HG03442 (cell line): ENCODE measurements at regions not wholly inside any gene's neighbourhood (a gene's known extent, or its start where the extent isn't known, plus 50 kb on each side); places are given as distances from the start of the nearest gene placed in this dataset.

Source experiments
- ATAC-seq: cut with Tn5 transposase; IDR thresholded peaks from one replicate; pipeline ENCODE4 v1.9.1; 2021; ENCODE audit warnings: mild to moderate bottlenecking, moderate library complexity; ENCODE audit not compliant: unreplicated experiment

- ATAC-seq, result no peak
Measured at GRCh38 chr13:99652141-99652540, 150.9 kb downstream of the TM9SF2 start.

GRCh38 chr13:99651016-99651415 is 149.7 kb downstream of the TM9SF2 start:
- ATAC-seq, result no peak

DNA sequence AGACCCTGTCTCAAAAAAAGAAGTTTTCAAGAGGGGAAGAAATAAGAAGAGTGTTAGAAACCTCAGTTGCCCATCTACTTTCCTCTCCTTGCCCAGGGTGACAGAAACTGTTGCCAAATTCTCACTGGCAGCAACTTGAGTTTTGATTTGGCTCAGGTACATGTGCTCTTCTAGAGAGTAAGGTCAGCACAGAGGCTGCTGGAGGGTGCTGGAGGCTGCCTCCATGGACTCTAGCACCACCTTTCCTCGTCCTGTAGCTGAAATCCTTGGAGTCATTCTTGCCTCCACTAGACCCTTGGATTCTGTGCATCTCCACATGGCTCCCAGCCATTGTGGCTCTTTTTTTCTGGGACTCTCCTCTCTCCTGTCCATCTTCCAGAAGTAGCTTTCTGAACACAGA is 149.1 kb downstream of the TM9SF2 start:
- no peak for ATAC-seq

DNA sequence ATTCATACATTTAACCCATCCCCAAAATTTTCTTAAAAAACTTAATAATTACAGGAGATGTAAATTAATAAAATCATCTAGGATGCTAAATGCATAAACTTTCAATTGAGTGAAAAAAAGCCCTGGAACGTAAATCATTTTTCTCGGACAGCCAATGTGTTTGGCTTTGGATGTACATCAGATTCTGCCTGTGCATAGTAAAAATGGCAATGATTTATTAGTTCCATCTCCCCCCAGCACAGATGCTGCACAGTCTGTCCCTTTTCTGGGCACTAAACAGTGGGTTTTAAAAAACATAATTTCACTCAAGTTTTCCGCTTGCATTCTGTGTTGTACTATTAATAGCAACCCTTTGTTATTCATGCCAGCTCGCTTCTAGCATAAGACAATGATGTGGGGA is 147.7 kb downstream of the TM9SF2 start:
- ATAC-seq, result no peak

GRCh38 chr13:99648066-99648665 is 146.9 kb downstream of the TM9SF2 start:
- ATAC-seq, result no peak

- no peak for ATAC-seq
Measured at GRCh38 chr13:99647596-99647985, 146.3 kb downstream of the TM9SF2 start.

DNA sequence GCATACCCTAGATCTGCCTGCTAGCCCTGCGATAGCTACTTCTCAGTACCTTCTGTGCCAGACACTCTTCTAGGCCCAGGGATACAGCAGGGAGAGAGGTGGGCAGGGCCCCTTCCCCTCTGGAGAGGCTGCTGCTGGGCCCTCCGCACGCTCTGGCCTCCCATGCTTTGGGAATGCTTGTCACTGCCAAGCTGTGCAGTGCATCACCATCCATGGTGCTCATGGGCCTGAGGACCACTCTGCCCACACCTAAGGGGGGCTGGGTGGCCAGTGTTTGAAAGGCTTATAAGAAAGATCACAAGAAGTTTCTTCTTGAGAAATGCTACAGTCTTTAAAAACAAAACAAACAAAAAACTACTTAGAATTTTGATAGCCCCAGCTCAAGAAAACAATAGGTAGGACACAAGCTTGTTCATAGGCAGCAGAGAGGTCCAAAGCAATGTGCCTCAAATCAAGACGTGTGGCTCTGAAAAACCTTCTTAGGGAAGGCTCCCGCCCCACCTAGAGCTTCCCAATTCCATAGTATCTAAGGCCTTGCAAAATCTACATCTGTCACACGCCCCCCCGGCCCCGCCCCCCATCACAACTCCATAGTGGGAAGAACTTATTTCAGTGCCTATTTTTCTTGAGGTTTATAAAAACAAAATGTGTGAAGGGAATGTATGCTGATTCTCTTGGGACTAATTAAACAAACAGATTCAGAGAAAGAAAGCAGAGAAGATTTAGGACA is 145.8 kb downstream of the TM9SF2 start:
- no peak for ATAC-seq

- no peak for ATAC-seq
Measured at GRCh38 chr13:99642841-99643240, 141.6 kb downstream of the TM9SF2 start.

DNA sequence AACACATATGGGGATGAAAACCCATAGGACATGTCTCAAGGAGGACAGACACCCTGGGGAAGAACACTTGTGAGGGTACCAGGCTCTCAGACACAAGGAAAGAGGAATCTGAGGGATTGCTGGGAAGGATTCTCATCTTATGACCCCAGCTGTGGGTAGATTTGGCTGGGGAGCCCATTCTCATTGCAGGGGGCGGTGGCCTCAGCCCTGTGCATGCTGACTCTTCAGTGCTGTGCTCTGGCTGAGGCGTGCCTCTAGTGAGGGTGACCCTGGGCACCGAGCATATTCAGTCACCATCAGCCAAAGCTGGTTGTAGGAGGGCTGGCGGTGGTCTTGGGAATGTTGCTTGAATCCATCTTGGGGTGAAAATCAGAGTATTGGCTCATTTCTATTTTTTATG is 140.7 kb downstream of the TM9SF2 start:
- ATAC-seq, result no peak

DNA sequence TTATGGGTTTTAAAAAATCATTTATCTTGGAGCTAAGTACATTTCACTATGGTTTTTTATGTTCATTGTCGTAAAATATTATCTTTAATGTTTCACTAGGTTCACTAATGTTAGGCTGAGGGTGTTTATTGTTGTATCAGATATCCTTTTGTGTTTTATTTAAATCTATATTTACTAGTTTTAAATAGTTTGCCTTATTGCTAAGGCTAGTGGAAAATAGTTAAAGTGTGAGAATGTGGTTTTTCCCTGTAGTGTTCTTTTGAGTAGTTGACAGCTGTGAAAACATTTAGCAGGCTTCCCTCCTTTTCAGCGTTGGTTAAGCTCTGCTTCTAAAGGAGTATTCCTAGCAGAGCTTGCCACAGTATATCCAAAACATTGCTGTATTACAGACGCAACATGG is 139.0 kb downstream of the TM9SF2 start:
- no peak for ATAC-seq

DNA sequence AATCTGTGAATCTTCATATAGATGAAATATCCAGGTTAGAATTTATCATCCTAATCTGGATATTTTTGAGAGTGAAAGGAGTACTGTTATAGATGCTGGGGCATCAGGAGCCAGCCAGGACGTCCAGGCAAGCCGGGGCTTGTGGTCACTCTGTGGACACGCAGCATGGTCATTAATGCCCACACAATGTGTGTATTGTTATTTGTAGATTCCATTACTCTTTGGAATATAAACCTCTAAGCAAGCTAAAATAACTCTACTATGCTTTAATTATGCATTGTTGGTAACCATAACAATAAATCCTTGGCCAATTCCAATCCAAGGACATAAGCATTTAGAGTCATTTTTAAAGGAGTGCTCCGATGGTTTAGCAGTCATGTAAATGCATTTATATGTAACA is 137.9 kb downstream of the TM9SF2 start:
- ATAC-seq, result no peak

DNA sequence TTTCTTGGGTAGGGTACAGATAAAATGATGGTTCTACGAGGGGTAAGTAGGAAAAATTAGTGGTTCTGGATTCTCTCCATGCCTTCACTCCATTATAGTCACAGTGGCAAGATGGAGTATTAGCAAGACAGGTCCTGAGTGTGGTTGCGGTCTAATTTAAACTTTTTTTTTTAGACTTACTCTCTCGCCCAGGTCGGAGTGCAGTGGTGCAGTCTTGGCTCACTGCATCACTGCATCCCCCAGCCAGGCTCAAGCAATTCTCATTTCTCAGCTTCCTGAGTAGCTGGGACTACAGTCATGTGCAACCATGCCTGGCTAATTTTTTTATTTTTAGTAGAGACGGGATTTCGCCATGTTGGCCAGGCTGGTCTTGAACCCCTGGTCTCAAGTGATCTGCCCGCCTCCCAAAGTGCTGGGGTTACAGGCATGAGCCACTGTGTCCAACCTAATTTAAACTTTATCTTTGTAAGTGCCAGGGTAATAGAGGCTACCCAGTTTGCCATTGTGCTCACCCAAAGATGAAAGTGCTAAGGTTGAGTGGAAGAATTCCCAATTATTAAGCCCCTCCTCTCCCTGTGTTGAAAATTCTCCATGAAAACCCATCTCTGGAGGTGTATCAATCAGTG is 135.6 kb downstream of the TM9SF2 start:
- ATAC-seq, result peak; percentile 92

- ATAC-seq, result no peak
Measured at GRCh38 chr13:99636306-99636705, 135.0 kb downstream of the TM9SF2 start.

DNA sequence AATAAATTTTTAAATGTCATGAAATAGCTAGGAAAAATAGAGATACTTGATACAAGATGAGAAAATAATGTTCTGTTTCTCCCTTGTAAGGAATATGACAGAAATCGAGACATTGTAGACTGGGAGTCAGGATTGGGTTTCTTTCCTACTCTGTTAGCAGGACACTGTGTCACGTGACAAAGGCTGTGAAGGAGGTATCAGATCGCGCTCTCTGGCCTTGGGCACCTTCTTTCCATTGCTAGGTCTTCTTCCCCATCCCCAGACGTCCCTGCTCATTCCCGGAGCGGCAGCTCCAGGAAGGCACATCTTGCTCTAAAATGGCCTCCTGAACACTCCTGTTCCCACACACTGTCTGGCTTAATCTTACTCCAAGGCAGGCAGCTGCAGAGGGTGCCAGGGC is 133.4 kb downstream of the TM9SF2 start:
- ATAC-seq, result no peak

DNA sequence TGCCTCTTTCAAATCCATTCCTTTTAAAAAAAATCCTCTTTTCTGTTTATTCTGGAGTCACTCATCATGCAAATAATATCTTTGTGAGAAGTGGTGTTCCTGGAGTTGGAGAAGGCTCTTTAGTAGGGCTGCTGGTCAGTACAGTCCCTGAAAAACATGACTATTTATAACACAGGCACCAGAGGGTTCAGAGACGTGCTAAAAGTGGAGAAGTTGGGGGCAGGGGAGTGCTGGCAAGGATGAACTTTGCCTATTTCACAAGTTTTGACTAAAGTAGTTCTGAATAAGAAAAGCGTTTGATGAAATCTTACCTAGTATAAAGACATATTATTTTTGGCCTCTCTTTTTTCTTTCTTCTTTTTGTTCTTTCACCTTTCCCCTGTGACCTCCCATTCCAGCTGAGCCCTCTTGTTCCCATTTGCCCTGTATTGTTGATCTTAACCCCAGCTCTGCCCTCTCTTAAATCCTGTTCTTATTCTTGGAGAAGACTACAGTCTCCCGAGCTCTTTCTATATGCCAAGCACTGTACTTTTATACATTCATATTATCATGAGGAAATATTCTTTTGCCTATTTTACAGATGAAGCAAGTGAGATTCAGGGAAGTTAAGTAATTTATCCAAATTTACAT is 129.1 kb downstream of the TM9SF2 start:
- no peak for ATAC-seq

DNA sequence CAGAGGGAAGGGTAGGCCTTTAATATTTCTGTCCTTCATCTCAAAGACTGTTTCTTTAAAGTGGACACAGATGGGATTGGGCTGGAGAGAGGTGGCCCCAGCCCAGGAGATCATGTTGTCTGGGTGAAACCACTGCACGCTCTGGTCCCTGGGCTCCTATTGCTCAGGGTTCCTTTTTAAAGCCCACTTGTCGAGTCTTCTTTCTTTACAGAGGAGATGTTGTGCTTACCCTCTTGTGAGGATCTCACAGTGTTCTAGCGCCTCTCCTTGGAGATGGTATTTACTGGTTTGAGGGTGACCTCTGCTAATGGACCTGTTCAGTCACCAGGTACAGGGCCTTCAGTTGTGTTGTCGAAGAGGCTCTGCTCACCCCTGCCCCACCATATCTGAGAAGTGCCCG is 128.4 kb downstream of the TM9SF2 start:
- ATAC-seq, result no peak

GRCh38 chr13:99628442-99628841 is 127.2 kb downstream of the TM9SF2 start:
- no peak for ATAC-seq

DNA sequence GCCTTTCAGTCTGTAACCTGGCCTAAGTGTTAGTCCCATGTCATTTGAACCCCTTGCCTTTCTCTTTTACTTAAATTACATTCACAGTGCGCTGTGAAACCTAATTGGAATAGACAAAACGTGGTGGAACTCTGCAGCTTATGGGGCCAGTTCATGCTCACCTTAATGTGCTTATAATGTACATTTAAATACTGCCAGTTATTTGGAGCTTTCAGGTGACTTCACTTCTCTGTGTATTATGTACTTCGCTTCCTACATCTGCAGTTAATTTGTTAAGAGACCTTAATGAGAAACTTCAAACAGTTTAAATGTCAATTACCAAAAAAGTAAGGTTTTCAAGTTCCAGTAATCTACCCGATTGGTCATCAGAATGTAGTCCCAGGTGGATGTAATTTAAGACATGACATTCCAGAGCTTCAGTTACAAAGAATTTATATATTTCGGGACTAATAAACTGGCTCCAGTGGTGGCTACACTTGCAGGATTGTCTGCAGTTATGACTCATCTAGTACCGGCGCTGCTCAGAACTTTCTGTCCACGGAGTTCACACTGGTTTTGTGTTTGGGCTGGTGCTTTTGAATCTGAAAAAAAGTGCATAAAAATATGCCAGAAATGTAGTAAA is 125.3 kb downstream of the TM9SF2 start:
- ATAC-seq, result no peak

- no peak for ATAC-seq
Measured at GRCh38 chr13:99624936-99625540, 123.8 kb downstream of the TM9SF2 start.

- ATAC-seq, result no peak
Measured at GRCh38 chr13:99620806-99621205, 119.5 kb downstream of the TM9SF2 start.

DNA sequence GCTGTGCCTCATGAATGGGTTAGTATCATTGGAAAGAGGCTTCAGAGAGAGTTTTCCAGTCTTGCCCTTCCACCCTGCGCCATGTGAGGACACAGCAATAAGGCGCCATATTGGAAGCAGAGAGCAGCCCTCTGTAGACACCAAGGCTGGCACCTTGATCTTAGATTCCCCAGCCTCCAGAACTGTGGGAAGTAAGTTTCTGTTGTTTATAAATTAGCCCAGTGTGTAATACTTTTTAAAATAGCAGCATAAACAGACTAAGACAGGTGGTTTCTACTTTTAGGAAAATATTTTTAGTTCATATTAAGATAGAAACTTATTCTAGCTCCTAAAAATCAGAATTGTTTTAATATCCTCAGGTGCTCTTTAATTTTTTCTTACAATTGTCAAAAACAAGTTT is 117.9 kb downstream of the TM9SF2 start:
- ATAC-seq, result no peak
